ENCODE measurements at regions not wholly inside any gene's neighbourhood (a gene's known extent, or its start where the extent isn't known, plus 50 kb on each side); places are given as distances from the start of the nearest gene placed in this dataset.

GRCh38 chr2:161077367-161078210 is 82.6 kb upstream of the TANK start:
- H3K27ac ChIP-seq (ENCODE audit: low read depth, low read length, poor library complexity, severe bottlenecking) = no peak overlapping the region

GRCh38 chr2:161078211-161078539 is 82.1 kb upstream of the TANK start:
- no TSS peak for BruUV-seq (replicated peaks)
- POLR2A ChIA-PET (ENCODE audit: low non-redundant PET) = no interaction called here
- Histone ChIP-seq H3K36me3 (ENCODE audit: insufficient read depth, low read length, poor library complexity, severe bottlenecking) (no peaks in the 10 kb centered on the region), H3K9me3 (ENCODE audit: low read depth, low read length, poor library complexity, severe bottlenecking) (no peaks in the 10 kb centered on the region), H3K4me1 (ENCODE audit: insufficient read depth, low read length, poor library complexity, severe bottlenecking) (no peaks in the 10 kb centered on the region), H3K27ac (ENCODE audit: low read depth, low read length, poor library complexity, severe bottlenecking) (no peak overlapping the region), H3K27me3 (replicated peaks; ENCODE audit: insufficient read depth, low read depth, low read length, poor library complexity) (no peaks in the 10 kb centered on the region), H3K4me3 (ENCODE audit: low read depth, low read length, poor library complexity, severe bottlenecking) (no peak overlapping the region)
- CTCF ChIA-PET = no interaction called here
- DNase-seq (ENCODE audit: low spot score) = no peak
- intact Hi-C loops (cut with micrococcal nuclease; ENCODE audit: unreplicated experiment) = no loop called here
- no peak for TF ChIP-seq CTCF (conservative IDR thresholded peaks at IDR 0.05; ENCODE audit: low read depth, low read length)
- no peak for TF ChIP-seq EZH2 (IDR thresholded peaks at IDR 0.05; ENCODE audit: borderline replicate concordance, low read depth, low read length, poor library complexity, severe bottlenecking)

More at GRCh38 chr2:161077367-161078210, 82.6 kb upstream of the TANK start:
- intact Hi-C loops (cut with micrococcal nuclease; ENCODE audit: unreplicated experiment) = no loop called here
- Histone ChIP-seq H3K36me3 (ENCODE audit: insufficient read depth, low read length, poor library complexity, severe bottlenecking) (no peaks in the 10 kb centered on the region), H3K4me1 (ENCODE audit: insufficient read depth, low read length, poor library complexity, severe bottlenecking) (no peaks in the 10 kb centered on the region), H3K27me3 (replicated peaks; ENCODE audit: insufficient read depth, low read depth, low read length, poor library complexity) (no peaks in the 10 kb centered on the region), H3K4me3 (ENCODE audit: low read depth, low read length, poor library complexity, severe bottlenecking) (no peak overlapping the region), H3K9me3 (ENCODE audit: low read depth, low read length, poor library complexity, severe bottlenecking) (no peaks in the 10 kb centered on the region)
- ChIA-PET CTCF (no interaction called here), POLR2A (ENCODE audit: low non-redundant PET) (no interaction called here)
- DNase-seq (ENCODE audit: low spot score) = peak; percentile 51
- TF ChIP-seq EZH2 (IDR thresholded peaks at IDR 0.05; ENCODE audit: borderline replicate concordance, low read depth, low read length, poor library complexity, severe bottlenecking) = no peak
- no peak for TF ChIP-seq CTCF (conservative IDR thresholded peaks at IDR 0.05; ENCODE audit: low read depth, low read length)
- no TSS peak for BruUV-seq (replicated peaks)

- TF ChIP-seq EZH2 (IDR thresholded peaks at IDR 0.05; ENCODE audit: borderline replicate concordance, low read depth, low read length, poor library complexity, severe bottlenecking) (no peak), CTCF (conservative IDR thresholded peaks at IDR 0.05; ENCODE audit: low read depth, low read length) (no peak)
- ChIA-PET POLR2A (ENCODE audit: low non-redundant PET) (no interaction called here), CTCF (interaction anchor here (0.6 kb wide), 1 partner anchor 20 kb away, joined by 4 read pairs; no protein-coding TSS in a partner anchor)
- Histone ChIP-seq H3K27ac (ENCODE audit: low read depth, low read length, poor library complexity, severe bottlenecking) (no peak overlapping the region), H3K9me3 (ENCODE audit: low read depth, low read length, poor library complexity, severe bottlenecking) (no peaks in the 10 kb centered on the region), H3K27me3 (replicated peaks; ENCODE audit: insufficient read depth, low read depth, low read length, poor library complexity) (no peaks in the 10 kb centered on the region), H3K4me3 (ENCODE audit: low read depth, low read length, poor library complexity, severe bottlenecking) (no peak overlapping the region), H3K4me1 (ENCODE audit: insufficient read depth, low read length, poor library complexity, severe bottlenecking) (no peaks in the 10 kb centered on the region), H3K36me3 (ENCODE audit: insufficient read depth, low read length, poor library complexity, severe bottlenecking) (no peaks in the 10 kb centered on the region)
- DNase-seq (ENCODE audit: low spot score) = peak; percentile 47
- BruUV-seq (replicated peaks) = no TSS peak
- intact Hi-C loops (cut with micrococcal nuclease; ENCODE audit: unreplicated experiment) = no loop called here
Measured at GRCh38 chr2:161085149-161085548, 75.1 kb upstream of the TANK start.
